Astrocyte (in vitro differentiated cells and primary cell): ENCODE measurements at regions not wholly inside any gene's neighbourhood (a gene's known extent, or its start where the extent isn't known, plus 50 kb on each side); places are given as distances from the start of the nearest gene placed in this dataset.

ENCODE experiments used
- DNase-seq: peaks from one replicate; pipeline ENCODE4 v3.0.0-alpha.2; 2010; ENCODE audit warnings: low read depth
- FAIRE-seq: peaks from 2 replicates; lab custom pipeline; 2011; peaks lifted over from hg19 to GRCh38; lab: Jason Lieb, UNC
- H2AFZ ChIP-seq: 2 replicates; pipeline ENCODE4 v1.6.0; 2012; ENCODE audit warnings: low read depth, low read length, inconsistent platforms
- H3K27ac ChIP-seq: 2 replicates; pipeline ENCODE4 v1.5.1; 2011; ENCODE audit warnings: low read depth, low read length, inconsistent platforms
- H3K27me3 ChIP-seq: 2 replicates; pipeline ENCODE4 v1.6.0; 2011; ENCODE audit warnings: low read length, inconsistent platforms; ENCODE audit not compliant: insufficient read depth
- H3K36me3 ChIP-seq: 2 replicates; pipeline ENCODE4 v1.5.1; 2011; ENCODE audit warnings: low read length, inconsistent platforms; ENCODE audit not compliant: insufficient read depth
- H3K4me1 ChIP-seq: 2 replicates; pipeline ENCODE4 v1.5.1; 2011; ENCODE audit warnings: low read length, inconsistent platforms; ENCODE audit not compliant: insufficient read depth
- H3K4me2 ChIP-seq: 2 replicates; pipeline ENCODE4 v1.6.0; 2012; ENCODE audit warnings: low read length, inconsistent platforms
- H3K4me3 ChIP-seq: 2 replicates; pipeline ENCODE4 v1.5.1; 2011; ENCODE audit warnings: low read depth, mild to moderate bottlenecking, low read length, inconsistent platforms; ENCODE audit not compliant: insufficient read depth
- H3K79me2 ChIP-seq: 2 replicates; pipeline ENCODE4 v1.6.0; 2012; ENCODE audit warnings: mild to moderate bottlenecking, low read length, inconsistent platforms; ENCODE audit not compliant: insufficient read depth
- H3K9ac ChIP-seq: 2 replicates; pipeline ENCODE4 v1.6.0; 2012; ENCODE audit warnings: mild to moderate bottlenecking, low read length, inconsistent platforms
- H3K9me3 ChIP-seq: 2 replicates; pipeline ENCODE4 v1.5.1; 2012; ENCODE audit warnings: low read depth, mild to moderate bottlenecking, low read length, inconsistent platforms; ENCODE audit not compliant: insufficient read depth
- H4K20me1 ChIP-seq: 2 replicates; pipeline ENCODE4 v1.6.0; 2012; ENCODE audit warnings: low read length, inconsistent platforms; ENCODE audit not compliant: insufficient read depth
- H3K27ac Mint-ChIP-seq: one replicate; pipeline ENCODE4 v1.8.0; 2021; ENCODE audit warnings: mild to moderate bottlenecking, mixed read lengths; ENCODE audit not compliant: unreplicated experiment
- H3K27me3 Mint-ChIP-seq: one replicate; pipeline ENCODE4 v1.8.0; 2021; ENCODE audit warnings: low read depth, mixed read lengths; ENCODE audit not compliant: unreplicated experiment
- H3K36me3 Mint-ChIP-seq: one replicate; pipeline ENCODE4 v1.8.0; 2021; ENCODE audit warnings: low read depth, mixed read lengths; ENCODE audit not compliant: unreplicated experiment
- H3K4me1 Mint-ChIP-seq: one replicate; pipeline ENCODE4 v1.8.0; 2021; ENCODE audit warnings: low read depth, mixed read lengths; ENCODE audit not compliant: unreplicated experiment
- H3K4me3 Mint-ChIP-seq: one replicate; pipeline ENCODE4 v1.8.0; 2021; ENCODE audit warnings: mild to moderate bottlenecking, moderate library complexity, mixed read lengths; ENCODE audit not compliant: unreplicated experiment
- H3K9me3 Mint-ChIP-seq: one replicate; pipeline ENCODE4 v1.8.0; 2021; ENCODE audit warnings: mild to moderate bottlenecking, mixed read lengths; ENCODE audit not compliant: unreplicated experiment
- EZH2 ChIP-seq: IDR thresholded peaks from 2 replicates; pipeline ENCODE4 v1.6.1; 2012; ENCODE audit warnings: mild to moderate bottlenecking, low read length, inconsistent platforms; ENCODE audit not compliant: insufficient read depth
- TF ChIP-seq, protein P1 (sequence below): IDR thresholded peaks from 2 replicates; pipeline ENCODE4 v1.5.1; 2011; ENCODE audit warnings: low read depth, mild to moderate bottlenecking, inconsistent platforms, low read length, moderate library complexity; ENCODE audit not compliant: insufficient read depth

DNA sequence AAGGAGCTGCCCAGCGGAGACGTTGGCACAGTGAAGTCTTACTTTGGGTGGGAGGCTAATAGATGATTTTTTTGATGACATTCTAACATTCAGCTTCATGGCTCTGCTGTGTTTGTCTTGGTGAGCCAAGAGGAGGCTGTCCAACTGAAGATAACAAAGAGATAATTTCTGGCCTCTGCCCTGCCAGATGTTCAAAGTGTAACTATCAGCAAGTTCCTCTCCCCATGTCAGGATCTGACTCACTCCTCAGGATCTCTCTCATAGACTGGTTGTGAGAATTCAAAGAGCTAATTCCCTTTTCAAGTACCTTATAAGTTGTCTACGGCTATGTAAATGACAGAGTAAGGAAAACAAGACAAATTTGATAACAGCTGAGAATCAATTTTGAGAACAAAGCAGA lies 1340.9 kb downstream of the XPNPEP1 start:
- no peak for TF ChIP-seq EZH2
- TF ChIP-seq, protein P1, sequence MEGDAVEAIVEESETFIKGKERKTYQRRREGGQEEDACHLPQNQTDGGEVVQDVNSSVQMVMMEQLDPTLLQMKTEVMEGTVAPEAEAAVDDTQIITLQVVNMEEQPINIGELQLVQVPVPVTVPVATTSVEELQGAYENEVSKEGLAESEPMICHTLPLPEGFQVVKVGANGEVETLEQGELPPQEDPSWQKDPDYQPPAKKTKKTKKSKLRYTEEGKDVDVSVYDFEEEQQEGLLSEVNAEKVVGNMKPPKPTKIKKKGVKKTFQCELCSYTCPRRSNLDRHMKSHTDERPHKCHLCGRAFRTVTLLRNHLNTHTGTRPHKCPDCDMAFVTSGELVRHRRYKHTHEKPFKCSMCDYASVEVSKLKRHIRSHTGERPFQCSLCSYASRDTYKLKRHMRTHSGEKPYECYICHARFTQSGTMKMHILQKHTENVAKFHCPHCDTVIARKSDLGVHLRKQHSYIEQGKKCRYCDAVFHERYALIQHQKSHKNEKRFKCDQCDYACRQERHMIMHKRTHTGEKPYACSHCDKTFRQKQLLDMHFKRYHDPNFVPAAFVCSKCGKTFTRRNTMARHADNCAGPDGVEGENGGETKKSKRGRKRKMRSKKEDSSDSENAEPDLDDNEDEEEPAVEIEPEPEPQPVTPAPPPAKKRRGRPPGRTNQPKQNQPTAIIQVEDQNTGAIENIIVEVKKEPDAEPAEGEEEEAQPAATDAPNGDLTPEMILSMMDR = no peak
- Mint-ChIP-seq H3K27ac (peak overlapping the region; percentile 34), H3K9me3 (no peaks in the 10 kb centered on the region), H3K27me3 (no peaks in the 10 kb centered on the region), H3K36me3 (no peaks in the 10 kb centered on the region), H3K4me3 (no peak overlapping the region), H3K4me1 (peaks cover 23% of the 10 kb centered on the region)
- H3K4me3 ChIP-seq = no peak overlapping the region
- H3K9ac ChIP-seq = no peak overlapping the region
- peak overlapping the region; percentile 17 for H3K27ac ChIP-seq
- no peaks in the 10 kb centered on the region for H3K27me3 ChIP-seq
- no peaks in the 10 kb centered on the region for H3K79me2 ChIP-seq
- peak overlapping the region; percentile 32 for H3K4me2 ChIP-seq
- H4K20me1 ChIP-seq = no peaks in the 10 kb centered on the region
- H3K36me3 ChIP-seq = no peaks in the 10 kb centered on the region
- DNase-seq (peak; percentile 76), FAIRE-seq (no peak)
- H2AFZ ChIP-seq = no peak overlapping the region
- H3K4me1 ChIP-seq = peaks cover 12% of the 10 kb centered on the region
- no peaks in the 10 kb centered on the region for H3K9me3 ChIP-seq

DNA sequence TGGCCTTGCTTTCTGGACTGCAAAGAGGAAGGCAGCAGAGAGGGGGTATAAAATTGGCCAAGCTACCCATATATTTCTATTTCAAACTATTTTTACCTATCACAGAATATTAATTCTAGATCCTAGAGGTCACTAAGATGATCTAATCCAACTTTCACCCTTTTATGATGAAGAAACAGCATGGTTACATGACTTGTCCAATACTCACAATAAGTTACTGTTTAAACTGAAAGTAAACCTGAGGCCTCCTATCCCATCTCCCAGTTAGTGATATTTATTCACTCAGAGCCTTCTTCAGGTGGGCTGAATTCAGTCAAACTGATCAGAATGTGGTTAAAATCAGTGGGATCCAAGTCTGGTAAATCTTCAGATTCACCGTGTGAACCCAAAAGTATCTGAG lies 1345.1 kb downstream of the XPNPEP1 start:
- DNase-seq (no peak), FAIRE-seq (no peak)
- peaks cover 12% of the 10 kb centered on the region for H3K4me1 ChIP-seq
- no peaks in the 10 kb centered on the region for H3K9me3 Mint-ChIP-seq
- H3K9ac ChIP-seq = no peak overlapping the region
- H3K4me2 ChIP-seq = no peak overlapping the region
- no peaks in the 10 kb centered on the region for H3K27me3 Mint-ChIP-seq
- H3K36me3 Mint-ChIP-seq = no peaks in the 10 kb centered on the region
- H3K27ac ChIP-seq = no peak overlapping the region
- H3K27ac Mint-ChIP-seq = no peak overlapping the region
- peaks cover 26% of the 10 kb centered on the region for H3K4me1 Mint-ChIP-seq
- no peak overlapping the region for H2AFZ ChIP-seq
- H3K4me3 ChIP-seq = no peak overlapping the region
- no peaks in the 10 kb centered on the region for H3K79me2 ChIP-seq
- no peak overlapping the region for H3K4me3 Mint-ChIP-seq
- no peaks in the 10 kb centered on the region for H3K36me3 ChIP-seq
- H3K27me3 ChIP-seq = no peaks in the 10 kb centered on the region
- H3K9me3 ChIP-seq = no peaks in the 10 kb centered on the region
- TF ChIP-seq, protein P1 = no peak
- no peak for TF ChIP-seq EZH2
- H4K20me1 ChIP-seq = no peaks in the 10 kb centered on the region

DNA sequence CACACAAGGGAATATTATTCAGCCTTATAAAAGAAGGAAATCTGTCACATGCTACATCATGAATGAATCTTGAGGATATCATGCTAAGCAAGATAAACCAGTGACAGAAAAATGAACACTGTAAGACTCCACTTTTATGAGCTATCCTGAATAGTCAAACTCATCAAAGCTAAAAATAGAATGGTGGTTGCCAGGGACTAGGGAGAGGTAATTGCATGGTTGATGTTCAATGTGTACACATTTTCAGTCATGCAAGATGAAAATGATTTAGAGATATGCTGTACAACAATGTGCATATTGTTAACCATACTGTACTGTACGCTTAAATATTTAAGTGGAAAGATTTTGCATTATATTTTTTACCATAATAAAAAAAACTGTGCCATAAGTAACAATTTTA lies 1349.1 kb downstream of the XPNPEP1 start:
- Histone ChIP-seq H3K4me3 (no peak overlapping the region), H3K9ac (no peak overlapping the region), H3K4me1 (no peaks in the 10 kb centered on the region), H3K9me3 (no peaks in the 10 kb centered on the region), H3K36me3 (no peaks in the 10 kb centered on the region), H3K27ac (no peak overlapping the region), H3K79me2 (no peaks in the 10 kb centered on the region), H4K20me1 (no peaks in the 10 kb centered on the region), H3K4me2 (no peak overlapping the region), H3K27me3 (no peaks in the 10 kb centered on the region), H2AFZ (no peak overlapping the region)
- Mint-ChIP-seq H3K4me3 (no peak overlapping the region), H3K9me3 (no peaks in the 10 kb centered on the region), H3K27ac (no peak overlapping the region), H3K27me3 (no peaks in the 10 kb centered on the region), H3K36me3 (no peaks in the 10 kb centered on the region), H3K4me1 (peaks cover 10% of the 10 kb centered on the region)
- no peak for FAIRE-seq
- DNase-seq = no peak
- no peak for TF ChIP-seq EZH2
- TF ChIP-seq, protein P1 = no peak
